Heart left ventricle (tissue), 13 donors: ENCODE measurements at regions not wholly inside any gene's neighbourhood (a gene's known extent, or its start where the extent isn't known, plus 50 kb on each side); places are given as distances from the start of the nearest gene placed in this dataset.

Experiments
- POLR2A ChIP-seq, 2 donors: fragments of 450-650 bp; IDR thresholded peaks; one replicate each; pipeline ENCODE4 v1.6.1; 2017; ENCODE audit warnings: antibody characterized with exemption in 2 of 2, mild to moderate bottlenecking in 2 of 2, moderate library complexity in 2 of 2
- TF ChIP-seq, protein P1 (sequence below), 12 donors: fragments of 200-600 bp; sonication (generic) in 4 of 12; IDR thresholded peaks; one replicate each; pipeline versions ENCODE4 v1.5.0 to v1.8.0; 2018 to 2022; ENCODE audit warnings: antibody characterized with exemption in 12 of 12, mild to moderate bottlenecking in 5 of 12
- donor health status: ischemic (EF 13 %, LVEDD 7.1; RV severe dilation, severe dysfunction).
- donor health status: DM: no; HTN: yes; CAD: no.
- donor health status: DM: no; HTN: no; CAD: no.
- donor health status: ischemic (EF 25% LVEDD 6.9; RV normal size, moderate dysfunction).
- donor health status: ischemic (EF 25% LVEDD 5.7; RV mildly dilated, moderate dysfunction).
- donor health status: ischemic (EF 35%, LVEDD 5.7; RV mildly dilated, moderate dysfunction).
- donor health status: nonischemic (EF 11% LVEDD 7.7; RV severe dilation, severe dysfunction).
- donor health status: DM: yes; HTN: yes; CAD: no.
- donor health status: PGD.
- donor health status: ischemic (EF 29% LVEDD 5.4; RV normal size, mild dysfunction).
- donor health status: nonischemic (EF 23%, LVEDD 6.1; RV moderate dilation, normal function).

DNA sequence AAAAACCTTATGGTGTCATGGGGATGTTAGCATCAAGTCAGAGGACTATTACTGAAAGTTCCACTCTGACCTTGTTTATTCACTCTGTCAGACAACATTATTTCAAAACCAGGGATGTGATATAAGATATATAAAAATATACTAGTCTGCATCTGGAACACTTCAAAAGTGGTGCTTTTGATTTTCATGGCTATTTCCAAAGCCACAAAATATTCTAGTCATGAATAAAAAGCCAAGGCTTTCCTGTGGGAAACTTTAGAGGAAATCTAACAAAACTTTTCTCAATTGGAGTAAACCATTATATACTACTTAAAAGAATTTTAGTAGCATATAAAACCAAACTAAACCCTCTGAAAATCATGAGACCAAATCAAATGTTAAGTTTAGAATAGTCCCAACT lies 205.2 kb downstream of the TMEM26 start:
- TF ChIP-seq, protein P1, sequence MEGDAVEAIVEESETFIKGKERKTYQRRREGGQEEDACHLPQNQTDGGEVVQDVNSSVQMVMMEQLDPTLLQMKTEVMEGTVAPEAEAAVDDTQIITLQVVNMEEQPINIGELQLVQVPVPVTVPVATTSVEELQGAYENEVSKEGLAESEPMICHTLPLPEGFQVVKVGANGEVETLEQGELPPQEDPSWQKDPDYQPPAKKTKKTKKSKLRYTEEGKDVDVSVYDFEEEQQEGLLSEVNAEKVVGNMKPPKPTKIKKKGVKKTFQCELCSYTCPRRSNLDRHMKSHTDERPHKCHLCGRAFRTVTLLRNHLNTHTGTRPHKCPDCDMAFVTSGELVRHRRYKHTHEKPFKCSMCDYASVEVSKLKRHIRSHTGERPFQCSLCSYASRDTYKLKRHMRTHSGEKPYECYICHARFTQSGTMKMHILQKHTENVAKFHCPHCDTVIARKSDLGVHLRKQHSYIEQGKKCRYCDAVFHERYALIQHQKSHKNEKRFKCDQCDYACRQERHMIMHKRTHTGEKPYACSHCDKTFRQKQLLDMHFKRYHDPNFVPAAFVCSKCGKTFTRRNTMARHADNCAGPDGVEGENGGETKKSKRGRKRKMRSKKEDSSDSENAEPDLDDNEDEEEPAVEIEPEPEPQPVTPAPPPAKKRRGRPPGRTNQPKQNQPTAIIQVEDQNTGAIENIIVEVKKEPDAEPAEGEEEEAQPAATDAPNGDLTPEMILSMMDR (IDR thresholded peaks at IDR 0.05), result no peak
- no peak for TF ChIP-seq POLR2A (IDR thresholded peaks at IDR 0.05)
